ENCODE measurements at regions not wholly inside any gene's neighbourhood (a gene's known extent, or its start where the extent isn't known, plus 50 kb on each side); places are given as distances from the start of the nearest gene placed in this dataset.

DNA sequence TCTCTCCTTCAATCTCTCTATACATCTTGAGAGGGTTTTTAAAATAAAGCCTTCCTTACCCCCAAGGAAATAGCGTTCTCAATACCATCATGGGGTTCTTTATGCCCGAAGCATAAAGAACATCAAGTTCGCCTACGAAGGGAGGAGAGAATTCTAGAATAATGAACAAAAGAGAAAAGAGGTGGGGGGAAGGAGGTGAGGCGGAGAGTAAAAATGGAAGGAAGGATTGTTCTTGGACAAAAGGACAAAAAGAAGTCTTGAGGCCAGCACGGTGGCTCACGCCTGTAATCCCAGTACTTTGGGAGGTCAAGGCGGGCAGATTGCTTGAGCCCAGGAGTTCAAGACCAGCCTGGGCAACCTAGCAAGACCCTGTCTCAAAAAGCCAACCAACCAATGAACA lies 319.8 kb upstream of the NCKAP5 start:
- no peak for TF ChIP-seq CTCF (conservative IDR thresholded peaks at IDR 0.05 in 1 of 2, IDR thresholded peaks at IDR 0.05 in 1 of 2; ENCODE audit: extremely low read depth in 1 of 2, insufficient read depth in 1 of 2, low read depth in 1 of 2, low read length in 2 of 2)
- TF ChIP-seq EZH2 (IDR thresholded peaks at IDR 0.05; ENCODE audit: borderline replicate concordance, low read length): no peak

Data from mammary epithelial cell (primary cell).